IPS DF 6.9 (cell line): ENCODE measurements at regions not wholly inside any gene's neighbourhood (a gene's known extent, or its start where the extent isn't known, plus 50 kb on each side); places are given as distances from the start of the nearest gene placed in this dataset.

Experiments
- DNase-seq: peaks from one replicate; pipeline ENCODE4 v3.0.0-alpha.2; 2013; ENCODE audit warnings: low read depth, low spot score
- H3K27ac ChIP-seq: one replicate; pipeline ENCODE4 v1.5.1; 2013; ENCODE audit warnings: low read length, control low read depth
- H3K27me3 ChIP-seq: 2 replicates; pipeline ENCODE4 v1.6.1; 2013; ENCODE audit warnings: mild to moderate bottlenecking, low read length; ENCODE audit not compliant: control insufficient read depth, insufficient read depth
- H3K36me3 ChIP-seq: 2 replicates; pipeline ENCODE4 v1.6.1; 2013; ENCODE audit warnings: low read length; ENCODE audit not compliant: control insufficient read depth, insufficient read depth
- H3K4me1 ChIP-seq: 2 replicates; pipeline ENCODE4 v1.6.1; 2013; ENCODE audit warnings: low read length; ENCODE audit not compliant: control insufficient read depth, insufficient read depth
- H3K4me3 ChIP-seq: 2 replicates; pipeline ENCODE4 v1.5.1; 2013; ENCODE audit warnings: mild to moderate bottlenecking, low read length
- H3K9me3 ChIP-seq: 2 replicates; pipeline ENCODE4 v1.6.1; 2013; ENCODE audit warnings: low read length, inconsistent platforms; ENCODE audit not compliant: control insufficient read depth, insufficient read depth
- WGBS: extraction: QIAGEN DNeasy Blood & Tissue Kit; methylation state at CpG from one replicate; pipeline ENCODE4 v1.1.7; 2013; ENCODE audit warnings: mixed read lengths, missing lambda C conversion rate; ENCODE audit not compliant: insufficient read length, insufficient coverage; 5-methylcytosine and 5-hydroxymethylcytosine counted together

GRCh38 chr18:27724362-27724761, 452.6 kb downstream of the CDH2 start:
- Histone ChIP-seq H3K4me1 (no peaks in the 10 kb centered on the region), H3K27ac (no peak overlapping the region), H3K4me3 (no peak overlapping the region), H3K36me3 (no peaks in the 10 kb centered on the region), H3K9me3 (no peaks in the 10 kb centered on the region), H3K27me3 (no peaks in the 10 kb centered on the region)
- no CpG with 5 or more reads among the region's 2 CpGs for WGBS
- no peak for DNase-seq

- no peak overlapping the region for H3K27ac ChIP-seq
These were observed 453.8 kb downstream of the CDH2 start for GRCh38 chr18:27723168-27723567.

GRCh38 chr18:27719680-27720079, 457.2 kb downstream of the CDH2 start:
- Histone ChIP-seq H3K4me3 (no peak overlapping the region), H3K4me1 (0 out of 2 replicates have a peak, but pooled peaks cover 2% of the 10 kb centered on the region), H3K27ac (no peak overlapping the region), H3K9me3 (no peaks in the 10 kb centered on the region), H3K36me3 (no peaks in the 10 kb centered on the region), H3K27me3 (no peaks in the 10 kb centered on the region)
- no peak for DNase-seq
- WGBS, result no CpG with 5 or more reads among the region's 6 CpGs

More at GRCh38 chr18:27723168-27723567, 453.8 kb downstream of the CDH2 start:
- no peaks in the 10 kb centered on the region for H3K4me1 ChIP-seq
- no peaks in the 10 kb centered on the region for H3K9me3 ChIP-seq
- no peak for DNase-seq
- no peak overlapping the region for H3K4me3 ChIP-seq
- H3K27me3 ChIP-seq, result no peaks in the 10 kb centered on the region
- WGBS, result no CpG with 5 or more reads among the region's 1 CpG
- no peaks in the 10 kb centered on the region for H3K36me3 ChIP-seq

GRCh38 chr18:27717816-27718215, 459.1 kb downstream of the CDH2 start:
- DNase-seq, result peak; percentile 33
- WGBS, result no CpG with 5 or more reads among the region's 3 CpGs
- H3K4me1 ChIP-seq, result 0 out of 2 replicates have a peak, but pooled peaks cover 2% of the 10 kb centered on the region
- H3K36me3 ChIP-seq, result no peaks in the 10 kb centered on the region
- no peaks in the 10 kb centered on the region for H3K9me3 ChIP-seq
- H3K27me3 ChIP-seq, result no peaks in the 10 kb centered on the region
- no peak overlapping the region for H3K27ac ChIP-seq
- no peak overlapping the region for H3K4me3 ChIP-seq

GRCh38 chr18:27717250-27717649, 459.7 kb downstream of the CDH2 start:
- no peak overlapping the region for H3K4me3 ChIP-seq
- H3K36me3 ChIP-seq, result no peaks in the 10 kb centered on the region
- no peak for DNase-seq
- no peaks in the 10 kb centered on the region for H3K9me3 ChIP-seq
- WGBS, result no CpG with 5 or more reads among the region's 4 CpGs
- H3K4me1 ChIP-seq, result 0 out of 2 replicates have a peak, but pooled peaks cover 2% of the 10 kb centered on the region
- H3K27me3 ChIP-seq, result no peaks in the 10 kb centered on the region
- no peak overlapping the region for H3K27ac ChIP-seq

- no CpG with 5 or more reads among the region's 3 CpGs for WGBS
- no peak for DNase-seq
- H3K36me3 ChIP-seq, result no peaks in the 10 kb centered on the region
- no peak overlapping the region for H3K27ac ChIP-seq
- no peaks in the 10 kb centered on the region for H3K27me3 ChIP-seq
- no peak overlapping the region for H3K4me3 ChIP-seq
- H3K9me3 ChIP-seq, result no peaks in the 10 kb centered on the region
- peaks cover 5% of the 10 kb centered on the region; the same call in 1 of the 2 replicates for H3K4me1 ChIP-seq
These were observed 461.2 kb downstream of the CDH2 start for GRCh38 chr18:27715751-27716150.

- WGBS, result no CpG with 5 or more reads among the region's 3 CpGs
These were observed 463.2 kb downstream of the CDH2 start for GRCh38 chr18:27713738-27714095.

GRCh38 chr18:27713037-27713737, 463.7 kb downstream of the CDH2 start:
- H3K27me3 ChIP-seq, result no peaks in the 10 kb centered on the region
- no peak overlapping the region for H3K4me3 ChIP-seq
- no CpG with 5 or more reads among the region's 2 CpGs for WGBS
- H3K4me1 ChIP-seq, result peaks cover 5% of the 10 kb centered on the region; the same call in 1 of the 2 replicates
- H3K36me3 ChIP-seq, result no peaks in the 10 kb centered on the region
- peak; percentile 37 for DNase-seq
- H3K9me3 ChIP-seq, result no peaks in the 10 kb centered on the region
- no peak overlapping the region for H3K27ac ChIP-seq

More at GRCh38 chr18:27713738-27714095, 463.2 kb downstream of the CDH2 start:
- Histone ChIP-seq H3K4me3 (no peak overlapping the region), H3K36me3 (no peaks in the 10 kb centered on the region), H3K27ac (no peak overlapping the region), H3K27me3 (no peaks in the 10 kb centered on the region), H3K9me3 (no peaks in the 10 kb centered on the region), H3K4me1 (peaks cover 5% of the 10 kb centered on the region; the same call in 1 of the 2 replicates)
- DNase-seq, result no peak

- Histone ChIP-seq H3K27me3 (no peaks in the 10 kb centered on the region), H3K4me1 (peaks cover 3% of the 10 kb centered on the region; the same call in 1 of the 2 replicates), H3K36me3 (no peaks in the 10 kb centered on the region), H3K9me3 (no peaks in the 10 kb centered on the region), H3K4me3 (no peak overlapping the region), H3K27ac (no peak overlapping the region)
- no CpG with 5 or more reads among the region's 2 CpGs for WGBS
- no peak for DNase-seq
These were observed 464.9 kb downstream of the CDH2 start for GRCh38 chr18:27712066-27712465.

GRCh38 chr18:27711382-27711781, 465.5 kb downstream of the CDH2 start:
- Histone ChIP-seq H3K9me3 (no peaks in the 10 kb centered on the region), H3K27me3 (no peaks in the 10 kb centered on the region), H3K4me1 (peaks cover 3% of the 10 kb centered on the region; the same call in 1 of the 2 replicates), H3K36me3 (no peaks in the 10 kb centered on the region), H3K4me3 (no peak overlapping the region), H3K27ac (no peak overlapping the region)
- DNase-seq, result no peak

GRCh38 chr18:27709344-27709743, 467.6 kb downstream of the CDH2 start:
- Histone ChIP-seq H3K27ac (no peak overlapping the region), H3K4me1 (peaks cover 3% of the 10 kb centered on the region; the same call in 1 of the 2 replicates), H3K9me3 (no peaks in the 10 kb centered on the region), H3K27me3 (no peaks in the 10 kb centered on the region), H3K4me3 (no peak overlapping the region), H3K36me3 (no peaks in the 10 kb centered on the region)
- no peak for DNase-seq
- WGBS, result no CpG with 5 or more reads among the region's 1 CpG
